VCaP (cell line): ENCODE measurements at regions not wholly inside any gene's neighbourhood (a gene's known extent, or its start where the extent isn't known, plus 50 kb on each side); places are given as distances from the start of the nearest gene placed in this dataset.

Experiments used
- H3K27ac ChIP-seq: fragments of 450-650 bp; 2 replicates; pipeline ENCODE4 v1.5.1; 2017
- TF ChIP-seq, protein P1 (sequence below): fragments of 450-650 bp; conservative IDR thresholded peaks from 2 replicates; pipeline ENCODE4 v1.5.1; 2017; ENCODE audit warnings: mild to moderate bottlenecking, moderate library complexity

DNA sequence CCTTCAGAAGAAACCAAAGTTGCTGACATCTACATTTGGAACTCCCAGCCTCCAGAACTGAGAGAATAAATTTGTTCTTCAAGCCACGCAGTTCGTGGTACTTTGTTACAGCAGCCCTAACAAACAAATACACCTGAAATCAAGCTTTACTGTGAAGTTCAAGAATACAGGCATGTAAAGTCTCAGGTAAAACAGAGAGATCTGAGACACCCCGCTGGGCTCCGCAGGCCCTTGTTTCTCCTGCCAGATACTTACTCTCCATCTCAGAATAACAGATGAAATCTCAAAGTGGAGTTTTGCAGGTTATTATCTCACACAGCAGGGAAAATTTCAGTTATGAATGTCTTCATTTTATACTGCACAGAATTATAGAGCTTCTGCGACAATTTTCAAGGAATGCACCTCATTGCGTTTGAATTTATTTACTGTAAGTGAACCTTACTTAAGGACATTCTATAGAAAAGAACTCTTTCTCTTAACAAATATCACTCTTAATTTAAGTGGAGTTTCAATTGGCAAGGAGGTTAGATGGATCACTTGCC lies 492.4 kb upstream of the LRATD1 start:
- TF ChIP-seq, protein P1, sequence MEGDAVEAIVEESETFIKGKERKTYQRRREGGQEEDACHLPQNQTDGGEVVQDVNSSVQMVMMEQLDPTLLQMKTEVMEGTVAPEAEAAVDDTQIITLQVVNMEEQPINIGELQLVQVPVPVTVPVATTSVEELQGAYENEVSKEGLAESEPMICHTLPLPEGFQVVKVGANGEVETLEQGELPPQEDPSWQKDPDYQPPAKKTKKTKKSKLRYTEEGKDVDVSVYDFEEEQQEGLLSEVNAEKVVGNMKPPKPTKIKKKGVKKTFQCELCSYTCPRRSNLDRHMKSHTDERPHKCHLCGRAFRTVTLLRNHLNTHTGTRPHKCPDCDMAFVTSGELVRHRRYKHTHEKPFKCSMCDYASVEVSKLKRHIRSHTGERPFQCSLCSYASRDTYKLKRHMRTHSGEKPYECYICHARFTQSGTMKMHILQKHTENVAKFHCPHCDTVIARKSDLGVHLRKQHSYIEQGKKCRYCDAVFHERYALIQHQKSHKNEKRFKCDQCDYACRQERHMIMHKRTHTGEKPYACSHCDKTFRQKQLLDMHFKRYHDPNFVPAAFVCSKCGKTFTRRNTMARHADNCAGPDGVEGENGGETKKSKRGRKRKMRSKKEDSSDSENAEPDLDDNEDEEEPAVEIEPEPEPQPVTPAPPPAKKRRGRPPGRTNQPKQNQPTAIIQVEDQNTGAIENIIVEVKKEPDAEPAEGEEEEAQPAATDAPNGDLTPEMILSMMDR = no peak
- no peak overlapping the region for H3K27ac ChIP-seq

DNA sequence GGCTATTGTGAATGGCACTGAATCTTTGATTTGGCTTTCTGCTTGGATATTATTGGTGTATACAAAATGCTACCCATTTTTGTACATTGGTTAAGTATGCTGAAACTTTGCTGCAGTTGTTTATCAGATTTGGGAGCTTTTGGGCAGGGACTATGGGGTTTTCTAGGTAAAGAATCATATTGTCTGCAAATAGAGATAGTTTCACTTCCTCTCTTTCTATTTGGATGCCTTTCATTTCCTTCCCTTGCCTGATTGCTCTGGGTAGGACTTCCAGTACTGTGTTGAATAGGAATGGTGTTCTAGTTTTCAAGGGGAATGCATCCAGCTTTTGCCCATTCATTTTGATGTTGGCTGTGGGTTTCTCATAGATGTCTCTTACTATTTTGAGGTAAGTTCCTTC lies 489.1 kb upstream of the LRATD1 start:
- TF ChIP-seq, protein P1 = no peak
- no peak overlapping the region for H3K27ac ChIP-seq

DNA sequence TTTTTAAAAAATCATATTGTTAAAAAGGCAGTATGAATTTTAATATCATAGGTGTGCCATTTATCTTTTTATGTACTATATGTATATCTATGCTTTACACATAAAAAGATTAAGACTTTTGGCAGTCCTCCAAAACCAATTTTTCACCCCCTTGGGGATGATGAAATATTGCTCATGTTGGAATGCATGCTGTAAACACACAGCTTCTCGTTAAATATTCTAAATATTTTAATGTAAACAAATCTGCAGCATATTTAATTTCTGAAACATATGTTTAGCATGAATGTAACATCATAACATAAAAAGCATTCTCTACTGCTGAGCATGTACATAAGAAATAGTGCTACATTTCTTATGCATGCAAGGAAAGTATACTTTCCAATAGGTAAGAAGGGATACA lies 484.3 kb upstream of the LRATD1 start:
- TF ChIP-seq, protein P1 = no peak
- H3K27ac ChIP-seq = no peak overlapping the region

DNA sequence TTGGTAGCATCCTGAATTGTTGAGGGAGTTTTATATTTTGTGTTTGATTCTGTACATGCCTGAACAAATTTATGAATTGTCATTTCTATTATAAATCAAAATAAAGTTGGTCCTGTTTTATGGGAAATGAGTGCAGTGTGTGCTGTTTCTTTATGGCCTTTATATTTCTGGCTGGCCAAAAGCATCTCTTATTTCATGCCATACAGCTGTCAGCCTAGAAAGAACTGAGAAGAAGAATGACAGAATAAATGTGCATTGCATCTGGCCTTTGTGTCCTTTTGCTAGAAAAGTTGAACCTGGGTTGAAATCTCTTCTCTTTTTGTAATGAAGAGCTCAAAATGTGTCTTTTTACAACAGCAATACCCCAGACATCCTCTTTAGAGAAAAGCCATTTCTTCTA lies 474.7 kb upstream of the LRATD1 start:
- TF ChIP-seq, protein P1 = no peak
- no peak overlapping the region for H3K27ac ChIP-seq

DNA sequence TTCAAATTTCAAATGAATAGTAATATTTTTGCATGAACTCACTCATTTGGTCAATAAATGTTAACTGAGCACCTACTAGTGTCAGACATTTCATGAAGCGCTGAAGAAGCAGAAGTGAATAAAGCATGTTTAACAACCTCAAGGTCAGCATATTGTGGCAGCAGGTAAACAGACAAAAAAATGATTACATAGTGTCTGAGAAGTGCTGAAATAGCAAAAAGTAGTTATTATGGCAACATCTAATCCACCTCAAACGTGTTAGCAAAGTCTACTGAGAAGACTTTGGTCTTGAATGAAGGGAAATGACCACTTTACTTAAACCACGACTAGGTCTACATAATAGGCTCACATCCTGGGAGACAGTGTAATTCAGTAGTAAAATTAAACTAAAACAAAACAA lies 452.2 kb upstream of the LRATD1 start:
- H3K27ac ChIP-seq = no peak overlapping the region
- TF ChIP-seq, protein P1 = no peak

DNA sequence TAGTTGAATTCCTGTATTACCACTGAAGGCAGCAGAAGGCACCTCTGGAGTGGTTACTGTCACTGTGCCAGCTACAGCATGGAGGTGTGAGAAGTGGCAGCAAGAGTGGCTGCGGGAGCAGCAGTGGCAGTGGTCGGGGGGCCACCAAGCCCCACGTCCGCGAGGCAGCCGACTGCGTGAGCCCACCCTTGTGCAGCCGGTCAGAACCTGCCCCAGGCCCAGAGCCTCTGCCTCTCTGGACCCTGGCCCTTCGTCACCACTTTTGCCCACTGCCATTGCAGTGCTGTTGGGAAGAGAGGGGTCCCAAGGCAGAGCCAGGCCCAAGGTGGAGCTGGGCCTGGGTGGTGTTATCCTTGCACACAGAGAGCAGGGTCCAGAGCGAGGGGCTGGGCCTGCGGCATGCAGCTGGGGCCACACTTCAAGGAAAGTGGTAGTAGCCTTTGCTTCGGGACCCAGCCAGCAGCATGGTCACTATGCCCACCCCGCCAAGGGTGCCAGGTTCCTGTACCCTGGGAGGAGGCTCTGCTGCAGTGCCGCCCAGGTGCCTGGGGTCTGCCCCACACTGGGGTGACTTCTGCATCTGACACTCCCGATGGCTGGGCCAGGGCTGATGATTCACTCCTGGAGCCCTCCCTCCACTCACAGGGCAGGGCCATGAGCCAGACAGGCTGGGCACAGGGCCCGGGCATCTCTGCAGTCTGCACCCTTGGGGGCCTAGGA lies 450.1 kb upstream of the LRATD1 start:
- no peak overlapping the region for H3K27ac ChIP-seq

DNA sequence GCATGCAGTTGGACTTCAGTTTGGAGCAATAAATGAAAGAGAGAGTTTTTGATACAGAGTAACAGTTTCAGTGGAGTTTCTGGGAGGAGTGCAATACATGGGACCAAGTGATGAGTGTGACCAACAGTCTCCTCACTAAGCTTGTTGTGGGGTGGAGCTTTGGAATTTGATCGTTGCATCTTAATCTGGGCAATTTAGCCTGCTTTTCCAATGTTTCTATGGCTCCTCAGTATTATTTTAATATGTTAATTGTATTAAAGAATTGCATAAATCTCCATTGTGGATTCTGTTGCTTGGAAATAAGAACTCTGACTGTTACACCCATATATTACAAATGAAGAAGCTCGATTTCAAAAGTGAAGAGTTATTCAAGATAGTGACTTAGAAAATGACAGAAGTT lies 446.6 kb upstream of the LRATD1 start:
- H3K27ac ChIP-seq = no peak overlapping the region
- TF ChIP-seq, protein P1 = no peak

More for the DNA sequence above, 450.1 kb upstream of the LRATD1 start:
- TF ChIP-seq, protein P1 = no peak
